ENCODE measurements at regions not wholly inside any gene's neighbourhood (a gene's known extent, or its start where the extent isn't known, plus 50 kb on each side); places are given as distances from the start of the nearest gene placed in this dataset.

DNA sequence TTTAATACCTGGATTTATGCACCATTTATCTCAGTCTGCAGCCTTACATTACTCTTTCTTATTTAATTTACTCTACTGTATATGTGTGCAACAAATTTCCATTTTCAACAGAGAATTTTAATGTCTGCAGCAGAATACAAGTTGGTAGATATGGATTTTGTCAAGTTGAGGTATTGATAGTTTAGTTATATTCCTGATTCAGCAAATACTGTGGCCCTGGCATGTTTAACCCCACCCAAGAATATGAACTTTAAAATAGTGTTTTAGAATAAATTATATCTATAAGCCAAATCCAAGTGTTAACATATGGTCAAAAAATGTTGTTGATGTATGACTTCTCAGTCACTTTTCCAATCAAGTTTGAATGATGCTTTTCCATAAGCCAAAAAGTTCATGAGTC, 378.4 kb upstream of the NRG3 start (continued):
- TF ChIP-seq, protein P1, sequence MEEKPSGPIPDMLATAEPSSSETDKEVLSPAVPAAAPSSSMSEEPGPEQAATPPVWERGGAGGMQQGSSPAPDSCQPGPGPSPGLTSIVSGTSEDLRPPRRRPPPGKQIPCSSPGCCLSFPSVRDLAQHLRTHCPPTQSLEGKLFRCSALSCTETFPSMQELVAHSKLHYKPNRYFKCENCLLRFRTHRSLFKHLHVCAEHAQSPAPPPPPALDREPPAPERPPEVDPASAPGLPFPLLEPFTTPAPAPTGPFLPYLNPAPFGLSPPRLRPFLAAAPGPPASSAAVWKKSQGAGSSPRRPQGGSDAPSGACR (CRISPR knock-in tag; IDR thresholded peaks at IDR 0.05), result no peak
- TF ChIP-seq SNRNP70 (IDR thresholded peaks at IDR 0.05; ENCODE audit: low read depth, low read length) (no peak), MAFF (IDR thresholded peaks at IDR 0.05; ENCODE audit: low read depth, low read length) (peak; percentile 64), MAFK (conservative IDR thresholded peaks at IDR 0.05 in 1 of 2, IDR thresholded peaks at IDR 0.05 in 1 of 2; ENCODE audit: low read length in 2 of 2) (peak; percentile 60 to 80; a peak in 3 of 4 replicates)

DNA sequence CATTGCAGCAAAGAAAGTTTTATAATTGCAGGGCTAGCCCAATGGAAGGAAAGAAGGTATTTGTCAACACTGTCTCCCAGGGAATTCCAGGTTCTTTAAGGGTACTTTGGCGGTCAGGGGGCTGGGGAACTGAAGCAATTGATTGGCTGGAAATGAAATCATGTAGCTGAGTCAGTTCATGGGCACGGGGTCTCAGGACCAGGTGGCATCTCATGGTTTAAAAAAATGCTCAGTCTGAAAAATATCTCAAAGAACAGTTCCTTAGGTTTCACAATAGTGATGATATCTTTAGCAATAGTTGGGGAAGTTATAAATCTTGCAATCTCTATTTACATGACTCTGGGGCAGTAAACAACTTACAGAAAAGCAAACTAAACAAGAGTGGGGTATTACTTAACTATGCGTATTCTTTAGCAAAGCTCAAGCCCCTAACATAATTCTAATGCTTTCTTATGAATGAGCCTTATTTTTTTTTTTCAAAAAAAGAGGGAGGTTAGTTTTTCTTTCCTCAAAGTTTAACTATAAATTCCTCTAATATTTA, 376.9 kb upstream of the NRG3 start:
- ATAC-seq (no peak), FAIRE-seq (no peak), DNase-seq (ENCODE audit: low spot score) (no peak)
- intact Hi-C loops (cut with micrococcal nuclease; ENCODE audit: unreplicated experiment) (no loop called here), in situ Hi-C loops (cut with HindIII; ENCODE audit: extremely low pct_ligation_motif_present, low pct_unique_long_range_greater_than_20kb) (no loop called here)
- Histone ChIP-seq H3K36me3 (replicated peaks in 1 of 2; ENCODE audit: control insufficient read depth in 1 of 2, insufficient read depth in 2 of 2, low read length in 2 of 2) (no peaks in the 10 kb centered on the region), H3K9ac (ENCODE audit: insufficient read depth, low read depth, low read length) (no peak overlapping the region), H3K9me3 (ENCODE audit: low read length) (peaks cover 93% of the 10 kb centered on the region), H3K79me2 (ENCODE audit: insufficient read depth, low read length) (no peaks in the 10 kb centered on the region), H3K4me3 (replicated peaks in 1 of 3; ENCODE audit: insufficient read depth in 1 of 3, low read depth in 2 of 3, low read length in 3 of 3) (no peak overlapping the region), H3K4me2 (ENCODE audit: low read depth, low read length) (no peak overlapping the region), H3K4me1 (ENCODE audit: insufficient read depth, low read length) (no peaks in the 10 kb centered on the region), H3K27ac (ENCODE audit: extremely low read length, insufficient read depth, low read length) (no peak overlapping the region), H2AFZ (ENCODE audit: low read length) (no peak overlapping the region), H4K20me1 (ENCODE audit: insufficient read depth, low read length) (no peaks in the 10 kb centered on the region), H3K27me3 (ENCODE audit: control insufficient read depth in 1 of 2, insufficient read depth in 2 of 2, low read length in 2 of 2) (no peaks in the 10 kb centered on the region)
- WGBS (ENCODE audit: low lambda C conversion rate), result 4% methylated on average over 3 of the region's 3 CpGs
- ChIA-PET CTCF (ENCODE audit: low intra/inter-chr PET ratio, low total read pairs) (no interaction called here), POLR2A (no interaction called here)
- BruUV-seq (replicated peaks), result no TSS peak
- TF ChIP-seq CEBPB (IDR thresholded peaks at IDR 0.05; ENCODE audit: borderline replicate concordance, low read depth, low read length), result peak; percentile 6; the same call in 1 of the 2 replicates
- no peak for TF ChIP-seq CENPT (CRISPR knock-in tag; IDR thresholded peaks at IDR 0.05; ENCODE audit: low read depth)

All from HepG2 (cell line).